ENCODE measurements at regions not wholly inside any gene's neighbourhood (a gene's known extent, or its start where the extent isn't known, plus 50 kb on each side); places are given as distances from the start of the nearest gene placed in this dataset.
"Not testable (repeated sequence)": the region's sequence is repeated elsewhere in the genome, so short reads cannot be mapped to it uniquely, and the experiment has no call there.

DNA sequence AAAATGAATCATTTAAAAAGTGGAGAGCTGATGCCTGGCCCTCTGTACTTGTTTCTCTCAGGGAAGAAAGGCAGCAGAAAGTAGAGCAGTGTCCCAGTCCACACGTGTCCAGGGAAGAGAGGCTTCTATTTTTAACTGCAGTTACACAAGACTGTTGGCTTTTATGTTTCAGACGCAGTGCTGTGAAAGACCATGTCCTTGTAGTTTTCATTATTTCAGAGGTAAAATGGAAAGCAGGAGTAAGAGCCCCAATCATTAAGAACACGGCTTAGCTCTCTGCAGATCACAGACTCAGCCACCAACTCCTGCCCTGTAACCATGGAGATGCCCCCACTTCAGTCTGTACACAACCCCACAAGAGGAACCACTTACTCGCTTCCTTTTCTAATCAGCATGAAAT, 336.3 kb downstream of the DAD1 start:
- Histone ChIP-seq H3K36me3 (ENCODE audit: control insufficient read depth, insufficient read depth, low read length) (no peaks in the 10 kb centered on the region), H3K27me3 (ENCODE audit: control insufficient read depth, insufficient read depth, low read length) (no peaks in the 10 kb centered on the region), H3K4me3 (ENCODE audit: low read depth, low read length) (no peak overlapping the region)
- no peak for FAIRE-seq
- no peak for DNase-seq (ENCODE audit: low read depth)
- TF ChIP-seq, protein P1, sequence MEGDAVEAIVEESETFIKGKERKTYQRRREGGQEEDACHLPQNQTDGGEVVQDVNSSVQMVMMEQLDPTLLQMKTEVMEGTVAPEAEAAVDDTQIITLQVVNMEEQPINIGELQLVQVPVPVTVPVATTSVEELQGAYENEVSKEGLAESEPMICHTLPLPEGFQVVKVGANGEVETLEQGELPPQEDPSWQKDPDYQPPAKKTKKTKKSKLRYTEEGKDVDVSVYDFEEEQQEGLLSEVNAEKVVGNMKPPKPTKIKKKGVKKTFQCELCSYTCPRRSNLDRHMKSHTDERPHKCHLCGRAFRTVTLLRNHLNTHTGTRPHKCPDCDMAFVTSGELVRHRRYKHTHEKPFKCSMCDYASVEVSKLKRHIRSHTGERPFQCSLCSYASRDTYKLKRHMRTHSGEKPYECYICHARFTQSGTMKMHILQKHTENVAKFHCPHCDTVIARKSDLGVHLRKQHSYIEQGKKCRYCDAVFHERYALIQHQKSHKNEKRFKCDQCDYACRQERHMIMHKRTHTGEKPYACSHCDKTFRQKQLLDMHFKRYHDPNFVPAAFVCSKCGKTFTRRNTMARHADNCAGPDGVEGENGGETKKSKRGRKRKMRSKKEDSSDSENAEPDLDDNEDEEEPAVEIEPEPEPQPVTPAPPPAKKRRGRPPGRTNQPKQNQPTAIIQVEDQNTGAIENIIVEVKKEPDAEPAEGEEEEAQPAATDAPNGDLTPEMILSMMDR (IDR thresholded peaks at IDR 0.05; ENCODE audit: insufficient read depth, low read length, severe bottlenecking): no peak

DNA sequence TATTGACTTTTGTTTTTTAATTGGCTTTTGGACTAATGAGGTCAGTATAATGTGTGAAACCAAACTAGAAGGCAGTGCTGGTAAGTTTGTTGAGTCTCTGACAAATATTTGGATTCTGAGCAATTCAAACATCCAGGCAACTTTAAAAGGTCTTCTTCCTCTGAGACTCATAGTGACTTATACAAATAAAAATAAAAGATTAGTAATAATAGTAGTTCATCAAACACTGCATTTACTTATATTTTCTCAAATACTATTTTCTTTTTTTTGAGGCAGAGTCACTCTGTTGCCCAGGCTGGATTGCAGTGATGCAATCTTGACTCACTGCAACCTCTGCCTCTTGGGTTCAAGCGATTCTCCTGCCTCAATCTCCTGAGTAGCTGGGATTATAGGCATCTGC, 337.9 kb downstream of the DAD1 start:
- no peaks in the 10 kb centered on the region for H3K27me3 ChIP-seq (ENCODE audit: control insufficient read depth, insufficient read depth, low read length)
- TF ChIP-seq, protein P1 (IDR thresholded peaks at IDR 0.05; ENCODE audit: insufficient read depth, low read length, severe bottlenecking): no peak
- H3K4me3 ChIP-seq (ENCODE audit: low read depth, low read length): no peak overlapping the region
- no peak for FAIRE-seq
- H3K36me3 ChIP-seq (ENCODE audit: control insufficient read depth, insufficient read depth, low read length): no peaks in the 10 kb centered on the region
- peak; percentile 54 for DNase-seq (ENCODE audit: low read depth)

- no peak for FAIRE-seq
These were observed 339.3 kb downstream of the DAD1 start for GRCh38 chr14:22249770-22250169.

GRCh38 chr14:22243971-22244581, 344.9 kb downstream of the DAD1 start:
- TF ChIP-seq, protein P1 (IDR thresholded peaks at IDR 0.05; ENCODE audit: insufficient read depth, low read length, severe bottlenecking): no peak
- H3K36me3 ChIP-seq (ENCODE audit: control insufficient read depth, insufficient read depth, low read length): no peaks in the 10 kb centered on the region
- DNase-seq (ENCODE audit: low read depth) (peak; percentile 46), FAIRE-seq (no peak)
- no peaks in the 10 kb centered on the region for H3K27me3 ChIP-seq (ENCODE audit: control insufficient read depth, insufficient read depth, low read length)
- H3K4me3 ChIP-seq (ENCODE audit: low read depth, low read length): no peak overlapping the region

More at GRCh38 chr14:22249770-22250169, 339.3 kb downstream of the DAD1 start:
- DNase-seq (ENCODE audit: low read depth): no peak
- TF ChIP-seq, protein P1 (IDR thresholded peaks at IDR 0.05; ENCODE audit: insufficient read depth, low read length, severe bottlenecking): no peak
- H3K27me3 ChIP-seq (ENCODE audit: control insufficient read depth, insufficient read depth, low read length): no peaks in the 10 kb centered on the region
- H3K36me3 ChIP-seq (ENCODE audit: control insufficient read depth, insufficient read depth, low read length): no peaks in the 10 kb centered on the region
- no peak overlapping the region for H3K4me3 ChIP-seq (ENCODE audit: low read depth, low read length)

DNA sequence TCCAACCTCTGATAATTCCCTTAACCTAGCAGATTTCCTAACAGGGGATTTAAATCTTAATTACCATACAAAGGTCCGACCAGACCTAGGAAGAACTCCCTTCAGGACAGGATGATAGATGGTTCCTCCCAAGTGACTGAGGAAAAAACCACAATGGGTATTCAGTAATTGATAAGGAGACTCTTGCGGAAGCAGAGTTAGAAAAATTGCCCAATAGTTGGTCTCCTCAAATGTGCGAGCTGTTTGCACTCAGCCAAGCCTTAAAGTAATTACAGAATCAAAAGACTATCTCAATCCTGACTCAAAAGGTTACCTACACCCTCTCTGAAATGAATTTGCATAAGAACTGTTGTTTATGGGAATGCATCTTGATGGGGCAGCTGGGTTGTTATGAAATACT, 350.7 kb downstream of the DAD1 start:
- FAIRE-seq; DNase-seq (ENCODE audit: low read depth); H3K36me3 ChIP-seq (ENCODE audit: control insufficient read depth, insufficient read depth, low read length); H3K4me3 ChIP-seq (ENCODE audit: low read depth, low read length); H3K27me3 ChIP-seq (ENCODE audit: control insufficient read depth, insufficient read depth, low read length): not testable (repeated sequence)

- DNase-seq (ENCODE audit: low read depth) (no peak), FAIRE-seq (no peak)
- Histone ChIP-seq H3K4me3 (ENCODE audit: low read depth, low read length) (no peak overlapping the region), H3K36me3 (ENCODE audit: control insufficient read depth, insufficient read depth, low read length) (no peaks in the 10 kb centered on the region), H3K27me3 (ENCODE audit: control insufficient read depth, insufficient read depth, low read length) (no peaks in the 10 kb centered on the region)
- TF ChIP-seq, protein P1 (IDR thresholded peaks at IDR 0.05; ENCODE audit: insufficient read depth, low read length, severe bottlenecking): no peak
These were observed 355.6 kb downstream of the DAD1 start for GRCh38 chr14:22233377-22233776.
